NT2/D1 (cell line): ENCODE measurements at regions not wholly inside any gene's neighbourhood (a gene's known extent, or its start where the extent isn't known, plus 50 kb on each side); places are given as distances from the start of the nearest gene placed in this dataset.

Source experiments
- DNase-seq: peaks from one replicate; pipeline ENCODE4 v3.0.0-alpha.2; 2011; ENCODE audit warnings: low read depth, low spot score
- H3K27me3 ChIP-seq: 2 replicates; pipeline ENCODE4 v1.6.0; 2011; ENCODE audit warnings: mild to moderate bottlenecking; ENCODE audit not compliant: insufficient read length, insufficient read depth
- H3K36me3 ChIP-seq: 2 replicates; pipeline ENCODE4 v1.6.1; 2011; ENCODE audit warnings: mild to moderate bottlenecking, low read length, mixed read lengths; ENCODE audit not compliant: insufficient read depth, insufficient read length
- H3K4me1 ChIP-seq: 2 replicates; pipeline ENCODE4 v1.5.1; 2011; ENCODE audit not compliant: insufficient read depth, insufficient read length
- H3K4me3 ChIP-seq: 2 replicates; pipeline ENCODE4 v1.5.1; 2011; ENCODE audit warnings: low read depth; ENCODE audit not compliant: insufficient read length
- H3K9ac ChIP-seq: 2 replicates; pipeline ENCODE4 v1.6.0; 2011; ENCODE audit warnings: low read depth; ENCODE audit not compliant: insufficient read length
- H3K9me3 ChIP-seq: 2 replicates; pipeline ENCODE4 v1.5.1; 2011; ENCODE audit warnings: mild to moderate bottlenecking, low read length; ENCODE audit not compliant: insufficient read depth
- SUZ12 ChIP-seq: IDR thresholded peaks from 2 replicates; pipeline ENCODE4 v1.6.1; 2011; ENCODE audit not compliant: insufficient read length, insufficient read depth; ENCODE audit errors: extremely low read depth
- YY1 ChIP-seq: IDR thresholded peaks from 2 replicates; pipeline ENCODE4 v1.6.1; 2011; ENCODE audit not compliant: insufficient read length, insufficient read depth
- ZNF274 ChIP-seq: IDR thresholded peaks from 2 replicates; pipeline ENCODE4 v1.6.1; 2011; ENCODE audit warnings: mild to moderate bottlenecking, low read depth, low read length

DNA sequence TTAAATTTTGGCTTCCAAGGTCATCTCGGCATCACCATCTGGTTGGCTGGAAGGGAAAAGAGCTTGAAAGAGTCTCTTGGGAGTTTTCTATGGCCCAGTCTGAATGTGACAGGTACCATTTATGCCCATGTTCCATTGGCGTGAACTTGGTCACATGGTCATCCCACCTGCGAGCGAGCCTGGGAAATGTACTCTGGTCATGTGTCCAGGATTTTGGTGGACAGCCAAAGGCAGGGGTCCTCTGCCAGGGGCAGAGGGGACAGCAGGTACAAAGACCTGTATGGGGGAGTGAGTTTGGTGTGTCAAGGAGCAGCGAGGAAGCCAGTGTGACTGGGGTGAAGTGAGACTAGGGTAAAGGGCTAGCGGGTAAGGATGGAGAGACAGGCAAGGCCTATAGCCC, 112.6 kb downstream of the CDC5L start:
- H3K9ac ChIP-seq: no peak overlapping the region
- H3K36me3 ChIP-seq: no peaks in the 10 kb centered on the region
- peaks cover 4% of the 10 kb centered on the region for H3K4me1 ChIP-seq
- H3K27me3 ChIP-seq: no peaks in the 10 kb centered on the region
- no peak overlapping the region for H3K4me3 ChIP-seq
- no peak for DNase-seq
- no peaks in the 10 kb centered on the region for H3K9me3 ChIP-seq
- TF ChIP-seq YY1 (no peak), SUZ12 (no peak), ZNF274 (no peak)

DNA sequence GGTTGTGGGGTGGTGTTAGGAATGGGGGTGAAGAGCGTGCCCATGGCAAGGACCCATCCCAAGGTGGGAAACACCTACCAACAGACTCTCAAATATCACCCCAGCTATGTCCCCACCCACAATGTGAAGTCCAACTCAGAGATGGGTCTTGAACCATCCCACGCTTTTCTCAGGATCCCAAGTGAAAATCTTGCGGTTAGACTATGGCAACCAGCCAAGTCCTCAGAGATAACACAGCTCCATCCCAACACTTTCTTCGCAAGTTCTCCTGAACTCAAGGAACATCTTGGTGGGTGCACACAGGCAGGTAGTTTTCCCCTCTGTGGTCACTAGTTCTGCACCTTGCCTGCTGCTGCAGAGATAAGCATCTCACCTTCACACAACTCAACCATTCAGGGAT, 116.0 kb downstream of the CDC5L start:
- no peak for DNase-seq
- Histone ChIP-seq H3K4me3 (no peak overlapping the region), H3K4me1 (no peaks in the 10 kb centered on the region), H3K9ac (no peak overlapping the region), H3K36me3 (no peaks in the 10 kb centered on the region), H3K9me3 (no peaks in the 10 kb centered on the region), H3K27me3 (no peaks in the 10 kb centered on the region)
- TF ChIP-seq ZNF274: no peak
- TF ChIP-seq YY1: no peak
- no peak for TF ChIP-seq SUZ12

DNA sequence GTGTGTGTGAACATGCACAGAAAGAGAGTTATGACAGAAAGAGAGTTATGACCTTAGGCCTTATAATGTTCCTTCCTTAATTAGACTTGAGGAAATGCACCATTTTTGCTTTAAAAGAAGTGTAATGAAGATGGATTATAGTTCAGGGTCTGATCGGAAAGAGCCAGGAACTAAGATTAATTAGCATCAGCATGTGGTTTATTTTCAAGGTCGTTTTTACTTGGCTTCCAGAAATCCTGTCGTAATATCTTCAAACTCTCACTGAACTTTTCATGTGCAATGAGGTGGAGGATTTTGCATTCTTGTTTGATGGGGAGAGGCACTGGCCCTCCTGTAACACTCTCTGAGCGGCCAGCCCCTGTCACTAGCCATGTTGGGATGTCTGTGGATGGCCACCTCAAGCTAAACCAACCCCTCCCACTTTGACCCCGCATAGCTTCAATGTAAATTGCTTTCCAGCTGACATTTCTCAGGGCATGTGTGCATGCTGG, 116.8 kb downstream of the CDC5L start:
- H3K9me3 ChIP-seq: no peaks in the 10 kb centered on the region

DNA sequence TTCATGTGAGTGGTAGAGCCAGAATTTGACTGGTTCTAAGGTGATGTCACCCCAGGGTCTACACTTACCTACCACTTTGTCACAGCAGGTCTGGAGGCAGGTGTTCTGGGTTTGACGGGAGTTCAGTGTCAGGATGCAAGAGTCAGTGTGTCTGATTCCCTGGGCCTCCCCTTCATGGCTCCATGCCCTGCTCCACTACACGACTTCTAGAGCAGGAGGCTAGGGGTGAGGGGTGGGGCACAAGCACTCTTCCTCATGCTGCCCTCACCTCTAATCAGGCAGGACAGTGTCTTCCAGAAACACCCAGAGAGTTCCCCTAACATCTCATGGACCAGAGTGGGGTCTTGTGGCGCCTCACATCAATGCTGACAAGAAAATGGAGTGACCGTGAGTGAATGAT, 118.2 kb downstream of the CDC5L start:
- DNase-seq: no peak
- Histone ChIP-seq H3K4me3 (no peak overlapping the region), H3K9me3 (no peaks in the 10 kb centered on the region), H3K27me3 (no peaks in the 10 kb centered on the region), H3K9ac (no peak overlapping the region), H3K36me3 (no peaks in the 10 kb centered on the region), H3K4me1 (no peaks in the 10 kb centered on the region)
- TF ChIP-seq ZNF274: no peak
- TF ChIP-seq YY1: no peak
- no peak for TF ChIP-seq SUZ12

More for the DNA sequence above, 116.8 kb downstream of the CDC5L start:
- Histone ChIP-seq H3K4me3 (no peak overlapping the region), H3K27me3 (no peaks in the 10 kb centered on the region), H3K36me3 (no peaks in the 10 kb centered on the region), H3K4me1 (no peaks in the 10 kb centered on the region), H3K9ac (no peak overlapping the region)
- DNase-seq: no peak
- TF ChIP-seq YY1: no peak
- no peak for TF ChIP-seq SUZ12
- no peak for TF ChIP-seq ZNF274

DNA sequence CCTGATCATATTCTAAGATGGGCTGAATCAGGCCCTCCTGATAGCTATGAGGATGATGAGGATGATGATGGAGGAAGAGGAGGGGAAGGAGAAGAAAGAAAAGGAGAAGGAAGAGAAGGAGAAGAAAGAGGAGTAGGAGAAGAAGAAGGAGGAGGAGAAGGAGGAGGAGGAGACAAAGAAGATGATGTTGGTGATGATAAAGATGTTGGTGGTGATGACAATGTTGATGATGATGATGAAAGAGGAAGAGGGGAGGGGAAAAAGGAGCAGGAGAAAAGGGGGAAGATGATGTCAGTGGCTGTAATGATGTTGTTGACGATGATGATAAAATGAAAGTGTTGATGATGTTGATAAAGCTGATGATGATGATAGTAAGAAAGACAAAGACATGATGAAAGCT, 119.5 kb downstream of the CDC5L start:
- no peaks in the 10 kb centered on the region for H3K36me3 ChIP-seq
- no peaks in the 10 kb centered on the region for H3K27me3 ChIP-seq
- DNase-seq: no peak
- no peak overlapping the region for H3K4me3 ChIP-seq
- H3K9me3 ChIP-seq: no peaks in the 10 kb centered on the region
- TF ChIP-seq SUZ12 (no peak), ZNF274 (no peak), YY1 (no peak)
- no peaks in the 10 kb centered on the region for H3K4me1 ChIP-seq
- no peak overlapping the region for H3K9ac ChIP-seq

DNA sequence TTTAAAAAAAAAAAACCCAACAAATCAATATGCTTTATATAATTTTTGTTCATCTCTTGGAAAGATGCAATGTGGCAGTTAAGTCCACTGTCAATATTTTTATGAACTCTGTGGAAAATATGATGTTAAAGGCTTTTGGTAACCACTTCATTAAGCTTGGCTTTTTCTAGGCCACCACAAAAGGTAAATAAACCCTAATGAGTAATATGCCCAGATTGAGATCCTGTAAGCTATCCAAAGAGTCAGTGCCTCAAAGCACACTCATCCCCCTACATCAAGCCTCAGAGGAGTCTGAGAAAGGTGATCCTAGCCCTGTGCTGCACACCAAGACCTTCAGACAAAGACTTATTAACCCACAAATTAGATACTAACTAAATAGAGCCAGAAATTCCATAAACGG, 121.1 kb downstream of the CDC5L start:
- Histone ChIP-seq H3K9ac (no peak overlapping the region), H3K27me3 (no peaks in the 10 kb centered on the region), H3K9me3 (no peaks in the 10 kb centered on the region; the same call in 1 of the 2 replicates), H3K4me3 (no peak overlapping the region), H3K4me1 (no peaks in the 10 kb centered on the region), H3K36me3 (no peaks in the 10 kb centered on the region)
- no peak for DNase-seq
- TF ChIP-seq YY1 (no peak), SUZ12 (no peak), ZNF274 (no peak)

DNA sequence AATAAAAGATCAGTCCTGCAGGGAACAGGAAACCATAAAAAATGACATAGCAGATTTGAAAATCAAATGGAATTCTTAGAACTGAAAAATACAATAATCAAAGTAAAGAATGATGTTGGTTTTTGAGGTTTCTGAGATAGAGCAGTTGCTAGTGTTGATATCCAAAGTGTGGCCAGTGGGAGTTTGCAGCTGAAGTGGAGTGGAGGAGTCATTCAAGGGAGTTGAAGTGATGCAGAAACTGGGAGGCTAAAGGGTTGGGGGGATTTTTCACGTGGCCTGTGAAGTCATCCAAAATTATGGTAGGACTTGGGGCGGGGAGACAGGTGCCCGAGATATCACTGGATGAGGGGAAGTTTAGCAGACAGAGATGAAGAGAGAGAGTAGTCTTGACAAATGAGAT, 123.6 kb downstream of the CDC5L start:
- Histone ChIP-seq H3K9me3 (no peaks in the 10 kb centered on the region; the same call in 1 of the 2 replicates), H3K36me3 (no peaks in the 10 kb centered on the region), H3K4me3 (no peak overlapping the region), H3K27me3 (no peaks in the 10 kb centered on the region), H3K4me1 (no peaks in the 10 kb centered on the region), H3K9ac (no peak overlapping the region)
- TF ChIP-seq ZNF274 (no peak), YY1 (no peak), SUZ12 (no peak)
- DNase-seq: no peak
